ENCODE measurements at regions not wholly inside any gene's neighbourhood (a gene's known extent, or its start where the extent isn't known, plus 50 kb on each side); places are given as distances from the start of the nearest gene placed in this dataset.

DNA sequence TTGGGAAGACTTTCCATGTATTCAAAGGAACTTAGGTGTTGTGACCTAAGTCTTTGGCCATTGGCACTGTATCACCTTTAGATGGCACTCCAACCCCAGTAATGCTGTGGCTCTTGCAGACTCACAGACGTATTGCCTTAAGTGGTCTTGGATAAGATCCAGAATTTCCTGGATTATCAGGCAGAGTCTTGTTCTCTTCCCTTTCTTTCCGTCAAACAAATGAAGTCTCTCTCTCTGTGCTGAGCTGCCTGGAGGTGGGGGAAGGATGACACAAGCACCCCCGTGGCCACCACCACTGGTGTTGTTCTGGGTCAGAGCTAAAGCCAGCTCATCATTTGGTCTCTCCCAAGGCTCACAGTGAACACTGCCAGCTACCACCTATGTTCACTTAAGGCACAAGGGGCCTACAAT is 789.9 kb upstream of the KIF2B start:
- DNase-seq = peak; percentile 0
- ATAC-seq (ENCODE audit: low read depth) = no peak

More for the DNA sequence above, 789.9 kb upstream of the KIF2B start:
- Histone ChIP-seq H3K4me2 (ENCODE audit: low read depth, low read length) (no peak overlapping the region), H3K23ac (ENCODE audit: low read depth, low read length) (no peak overlapping the region), H4K8ac (ENCODE audit: low read depth in 2 of 2, low read length in 2 of 2) (no peak overlapping the region), H3K56ac (ENCODE audit: extremely low read depth, insufficient read depth, low read length) (no peak overlapping the region), H4K5ac (ENCODE audit: low read depth, low read length) (no peak overlapping the region), H2BK20ac (ENCODE audit: low read depth, low read length) (no peak overlapping the region), H3K9me1 (ENCODE audit: insufficient read depth, low read length) (no peaks in the 10 kb centered on the region), H3K79me1 (ENCODE audit: low read depth in 1 of 2, low read length in 2 of 2) (no peaks in the 10 kb centered on the region), H2AK5ac (ENCODE audit: low read depth, low read length) (no peak overlapping the region), H3K4ac (ENCODE audit: low read depth, low read length) (no peak overlapping the region), H4K91ac (ENCODE audit: insufficient read depth, low read depth, low read length) (no peak overlapping the region), H3K18ac (ENCODE audit: low read depth, low read length) (no peak overlapping the region), H3K4me1 (ENCODE audit: control insufficient read depth, insufficient read depth, low read length) (no peaks in the 10 kb centered on the region), H2AFZ (replicated peaks; ENCODE audit: low read length, poor library complexity) (no peak overlapping the region), H3K27ac (ENCODE audit: insufficient read depth, low read length) (no peak overlapping the region), H3K9me3 (ENCODE audit: control insufficient read depth, insufficient read depth, low read length) (peaks cover 10% of the 10 kb centered on the region), H2BK5ac (ENCODE audit: low read depth, low read length, poor library complexity, severe bottlenecking) (no peak overlapping the region), H3K27me3 (ENCODE audit: control insufficient read depth, insufficient read depth, low read length) (no peaks in the 10 kb centered on the region), H3K14ac (replicated peaks; ENCODE audit: low read depth, low read length) (no peak overlapping the region), H3K36me3 (ENCODE audit: control insufficient read depth, insufficient read depth, low read length) (no peaks in the 10 kb centered on the region), H4K20me1 (ENCODE audit: insufficient read depth, low read length) (no peaks in the 10 kb centered on the region), H3K4me3 (ENCODE audit: insufficient read depth, low read depth, low read length) (no peak overlapping the region), H2BK15ac (ENCODE audit: low read depth, low read length) (no peak overlapping the region), H3K9ac (ENCODE audit: low read depth, low read length) (no peak overlapping the region), H2BK120ac (ENCODE audit: low read depth, low read length) (no peak overlapping the region), H2AK9ac (replicated peaks; ENCODE audit: low read depth, low read length, poor library complexity) (no peak overlapping the region)
- no TSS peak for BruUV-seq (replicated peaks)
- no CpG with 5 or more reads among the region's 3 CpGs for WGBS, 2 experiments (ENCODE audit: extremely low coverage in 2 of 2, insufficient read length in 1 of 2)
- in situ Hi-C loops (cut with MboI; ENCODE audit: low sequenced_read_pairs) (no loop called here), intact Hi-C loops (cut with micrococcal nuclease) (no loop called here), dilution Hi-C loops (cut with HindIII; ENCODE audit: low sequenced_read_pairs, unreplicated experiment) (no loop called here)
- CTCF ChIA-PET = no interaction called here
- POLR2A ChIA-PET (ENCODE audit: unreplicated experiment) = no interaction called here
- TF ChIP-seq ELK1 (IDR thresholded peaks at IDR 0.05; ENCODE audit: borderline replicate concordance, low read depth, low read length) (no peak), POLR2A (IDR thresholded peaks at IDR 0.05; ENCODE audit: low read depth, low read length) (no peak), MXI1 (IDR thresholded peaks at IDR 0.05; ENCODE audit: borderline replicate concordance, low read depth, low read length) (no peak), CEBPB (IDR thresholded peaks at IDR 0.05; ENCODE audit: low read depth, low read length) (no peak), BHLHE40 (IDR thresholded peaks at IDR 0.05; ENCODE audit: low read depth, low read length) (no peak), RFX5 (IDR thresholded peaks at IDR 0.05; ENCODE audit: low read depth, low read length) (no peak), CHD1 (IDR thresholded peaks at IDR 0.05; ENCODE audit: low read depth, low read length) (no peak), SMC3 (IDR thresholded peaks at IDR 0.05; ENCODE audit: low read depth, low read length) (no peak), RAD21 (IDR thresholded peaks at IDR 0.05; ENCODE audit: low read length) (no peak), MAFK (IDR thresholded peaks at IDR 0.05; ENCODE audit: low read depth, low read length) (no peak), FOS (IDR thresholded peaks at IDR 0.05; ENCODE audit: low read depth, low read length) (no peak), CTCF (conservative IDR thresholded peaks at IDR 0.05; ENCODE audit: low read depth, low read length) (no peak), NFE2L2 (IDR thresholded peaks at IDR 0.05; ENCODE audit: low read depth, low read length) (no peak), RCOR1 (IDR thresholded peaks at IDR 0.05; ENCODE audit: insufficient replicate concordance, low read length) (no peak), MAZ (IDR thresholded peaks at IDR 0.05; ENCODE audit: borderline replicate concordance, low read depth, low read length) (no peak)
- TF ChIP-seq, protein P1, sequence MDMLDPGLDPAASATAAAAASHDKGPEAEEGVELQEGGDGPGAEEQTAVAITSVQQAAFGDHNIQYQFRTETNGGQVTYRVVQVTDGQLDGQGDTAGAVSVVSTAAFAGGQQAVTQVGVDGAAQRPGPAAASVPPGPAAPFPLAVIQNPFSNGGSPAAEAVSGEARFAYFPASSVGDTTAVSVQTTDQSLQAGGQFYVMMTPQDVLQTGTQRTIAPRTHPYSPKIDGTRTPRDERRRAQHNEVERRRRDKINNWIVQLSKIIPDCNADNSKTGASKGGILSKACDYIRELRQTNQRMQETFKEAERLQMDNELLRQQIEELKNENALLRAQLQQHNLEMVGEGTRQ (IDR thresholded peaks at IDR 0.05; ENCODE audit: low read depth, low read length) = no peak

Measured in IMR-90 (cell line).